RCC 7860 (cell line): ENCODE measurements at regions not wholly inside any gene's neighbourhood (a gene's known extent, or its start where the extent isn't known, plus 50 kb on each side); places are given as distances from the start of the nearest gene placed in this dataset.

Experiments used
- DNase-seq: peaks from one replicate; pipeline ENCODE4 v3.0.0-alpha.2; 2015; ENCODE audit warnings: low spot score
- FAIRE-seq: peaks from 2 replicates; lab custom pipeline; 2012; peaks lifted over from hg19 to GRCh38; lab: Jason Lieb, UNC

DNA sequence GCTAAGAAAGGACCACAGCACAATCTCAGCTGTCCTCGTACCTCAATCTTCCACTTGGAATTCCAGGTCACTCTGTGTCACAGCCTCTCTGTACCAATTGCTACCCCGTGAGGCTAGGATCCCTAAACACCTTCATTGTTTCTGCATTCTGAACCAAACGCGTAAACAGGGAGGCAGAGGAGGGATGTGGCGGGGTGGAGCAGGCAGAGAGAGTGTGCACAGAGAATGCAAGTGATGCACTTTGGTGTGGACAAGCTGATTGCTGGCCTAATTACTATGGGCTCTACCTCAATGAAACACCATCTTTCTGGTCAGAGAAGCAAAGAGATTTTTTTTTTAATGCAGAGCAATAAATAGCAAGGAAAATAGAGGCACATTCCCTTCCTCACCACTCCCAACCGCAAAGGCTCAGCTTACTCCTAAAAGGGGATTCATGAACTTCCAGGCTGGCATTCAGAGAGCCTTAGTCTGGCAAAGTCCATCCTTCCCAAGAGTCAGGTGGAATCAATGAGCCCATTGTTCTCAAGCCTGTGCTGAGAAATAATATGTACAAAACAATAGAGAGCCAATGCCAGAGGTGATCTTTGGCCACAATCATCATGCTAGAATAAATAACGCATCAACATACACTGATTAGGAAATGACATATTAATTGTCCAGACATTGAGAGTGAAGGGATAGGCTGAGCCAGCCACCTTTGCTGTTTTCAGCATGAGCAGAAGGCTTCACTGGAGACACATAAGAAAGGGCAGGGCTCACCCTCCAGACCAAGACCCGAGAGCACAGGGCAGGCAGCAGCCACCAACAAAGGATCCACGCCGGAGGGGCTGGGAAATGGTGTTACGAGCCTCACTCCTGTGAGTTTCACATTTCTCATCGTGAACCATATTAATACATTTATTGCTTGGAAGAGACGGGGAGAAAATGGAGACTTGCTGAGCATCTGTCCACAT is 278.8 kb downstream of the ENC1 start:
- FAIRE-seq = no peak
- no peak for DNase-seq

- no peak for DNase-seq
- no peak for FAIRE-seq
Measured at GRCh38 chr5:74360535-74361210, 279.9 kb downstream of the ENC1 start.

DNA sequence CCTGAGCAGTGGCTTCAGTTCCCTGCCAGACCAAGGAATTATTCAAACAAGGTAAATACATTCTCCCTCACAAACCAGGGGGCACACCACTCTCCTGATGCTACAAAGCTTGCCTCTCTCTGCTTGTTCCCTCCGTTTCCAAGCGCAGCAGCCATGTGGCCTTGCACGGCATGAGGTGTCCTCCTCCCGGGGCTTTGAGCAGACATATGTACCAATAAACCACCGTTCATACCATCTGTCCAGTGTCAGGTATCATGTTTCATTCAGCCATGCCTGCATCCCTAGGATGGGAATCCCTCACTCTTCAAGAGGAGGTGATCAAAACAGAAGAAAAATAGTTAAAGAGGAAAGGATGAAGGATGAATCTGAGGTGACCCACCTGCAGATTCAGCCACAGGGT is 282.7 kb downstream of the ENC1 start:
- DNase-seq (no peak), FAIRE-seq (no peak)

DNA sequence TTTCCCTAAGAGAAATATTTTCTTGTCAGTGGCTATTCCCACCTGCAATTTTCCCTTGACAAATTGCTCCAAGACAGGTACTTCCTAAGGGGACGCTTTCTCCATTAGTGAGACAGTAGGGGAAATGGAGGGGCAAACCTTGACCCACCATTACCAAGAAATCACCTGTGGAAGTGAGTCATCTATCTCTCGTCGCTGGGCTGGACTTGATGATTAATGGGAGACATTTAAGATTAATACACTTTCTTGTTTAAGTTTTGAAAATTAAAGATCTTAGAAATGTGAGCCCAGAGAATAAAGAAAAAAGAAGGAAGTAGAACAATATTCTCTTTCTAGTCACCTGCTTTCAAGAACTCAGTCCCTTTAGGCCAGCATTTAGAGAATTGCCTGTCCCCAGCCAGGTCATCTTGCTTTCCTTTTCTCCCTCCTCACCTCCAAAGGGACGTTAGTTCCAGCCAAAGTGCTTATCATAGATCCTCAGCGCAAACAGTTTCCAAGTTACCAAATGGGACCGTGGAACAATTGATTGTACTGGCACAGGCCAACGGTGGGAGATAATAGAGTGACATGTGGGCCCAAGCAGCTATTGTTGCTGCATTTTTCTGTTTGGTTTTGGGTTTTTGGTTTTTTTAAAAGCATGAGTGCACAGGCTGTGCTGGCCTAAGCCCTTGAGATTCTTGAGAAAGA is 284.4 kb downstream of the ENC1 start:
- FAIRE-seq = no peak
- DNase-seq = no peak

GRCh38 chr5:74355041-74355824 is 285.3 kb downstream of the ENC1 start:
- no peak for DNase-seq
- FAIRE-seq = no peak

GRCh38 chr5:74352256-74352655 is 288.3 kb downstream of the ENC1 start:
- FAIRE-seq (no peak), DNase-seq (no peak)

GRCh38 chr5:74342948-74343682 is 297.4 kb downstream of the ENC1 start:
- FAIRE-seq (no peak), DNase-seq (peak; percentile 5)

- FAIRE-seq (no peak), DNase-seq (no peak)
Measured at GRCh38 chr5:74342182-74342581, 298.3 kb downstream of the ENC1 start.

DNA sequence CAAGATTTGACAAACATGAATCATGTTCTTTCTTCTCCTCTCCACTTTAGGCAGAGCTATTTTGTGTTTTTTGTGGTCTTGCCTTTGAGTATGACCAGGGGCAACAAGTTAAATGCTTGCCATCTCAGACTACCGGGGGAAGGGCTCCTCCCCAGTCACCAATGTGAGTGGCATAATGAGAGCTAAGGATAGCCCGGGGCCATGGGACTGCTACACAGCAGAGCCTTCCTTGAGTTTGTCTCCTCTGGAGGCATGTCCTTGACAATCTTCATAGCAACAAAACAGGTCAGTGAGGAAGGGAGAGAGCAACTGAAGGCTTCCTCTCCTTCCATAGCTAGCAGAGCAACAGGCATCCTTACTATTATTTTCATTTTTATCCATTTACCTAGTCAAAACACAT is 299.3 kb downstream of the ENC1 start:
- DNase-seq (no peak), FAIRE-seq (no peak)

DNA sequence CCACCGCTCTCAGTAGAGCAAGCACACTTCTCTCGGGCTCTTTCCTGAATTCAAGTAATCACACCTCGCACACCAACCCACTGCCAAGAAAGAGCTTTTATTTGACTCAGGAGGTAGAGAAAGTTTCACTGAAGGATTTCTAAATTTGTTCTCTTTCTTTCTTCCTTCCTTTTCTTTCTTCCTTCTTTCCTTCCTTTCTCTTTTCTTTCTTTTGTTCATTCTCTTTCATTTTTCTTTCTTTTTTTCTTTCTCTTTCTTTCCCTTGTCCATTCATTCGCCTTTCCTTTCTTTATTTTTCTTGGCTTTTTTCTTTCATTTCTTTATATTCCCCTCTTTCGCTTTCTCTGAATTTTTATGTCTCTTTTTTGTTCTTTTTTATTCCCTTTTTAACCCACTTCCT is 300.1 kb downstream of the ENC1 start:
- DNase-seq (no peak), FAIRE-seq (no peak)

DNA sequence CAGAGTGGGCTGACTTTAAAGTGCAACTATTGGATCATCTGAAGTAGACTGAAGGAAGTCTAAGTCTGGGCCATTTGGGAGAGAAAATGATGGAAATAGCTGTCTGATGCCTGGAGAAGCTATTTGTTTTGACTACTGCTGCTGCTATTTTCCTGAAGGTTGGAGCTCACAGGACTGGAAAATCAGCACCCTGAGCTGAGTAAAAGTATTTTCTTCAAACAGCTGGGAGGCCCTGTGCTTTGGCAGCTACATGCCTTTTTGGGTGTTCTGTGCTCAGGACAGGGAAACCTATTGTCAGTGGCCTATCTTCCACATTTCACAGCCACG is 302.6 kb downstream of the ENC1 start:
- no peak for DNase-seq
- FAIRE-seq = no peak

DNA sequence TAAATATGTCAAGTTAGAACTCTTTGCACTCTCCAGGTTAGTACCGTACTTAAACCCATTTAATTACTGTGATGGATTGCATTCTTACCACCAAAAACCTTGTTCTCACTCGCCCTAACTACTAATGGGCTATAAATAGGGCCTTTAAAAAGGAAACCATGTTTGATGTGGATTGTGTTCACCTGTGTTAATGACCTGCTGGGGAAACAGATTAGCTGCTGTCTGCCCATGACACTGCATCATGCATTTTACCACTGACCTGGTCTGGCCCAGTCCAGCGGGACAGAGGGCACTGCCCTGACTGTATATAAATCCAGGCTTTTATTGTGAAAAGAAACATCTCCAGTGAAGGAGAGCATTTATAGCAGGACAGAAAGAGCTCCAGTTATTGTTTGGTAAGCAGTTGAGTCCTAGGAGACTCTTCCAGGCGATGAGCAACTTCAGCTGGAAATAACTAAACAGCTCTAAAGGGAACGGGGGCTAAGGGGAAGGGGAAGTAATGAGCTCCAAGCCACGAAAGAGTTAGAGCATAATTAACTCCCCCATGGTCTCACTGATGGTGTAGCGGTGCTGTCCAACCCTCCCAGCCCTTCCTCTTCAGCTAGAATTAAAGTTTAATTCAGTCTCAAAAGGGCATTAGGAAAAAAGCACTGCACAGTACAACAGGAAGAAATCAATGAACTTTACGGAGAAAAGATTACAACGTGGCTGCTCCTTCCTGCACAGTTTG is 303.1 kb downstream of the ENC1 start:
- FAIRE-seq = no peak
- DNase-seq = no peak

DNA sequence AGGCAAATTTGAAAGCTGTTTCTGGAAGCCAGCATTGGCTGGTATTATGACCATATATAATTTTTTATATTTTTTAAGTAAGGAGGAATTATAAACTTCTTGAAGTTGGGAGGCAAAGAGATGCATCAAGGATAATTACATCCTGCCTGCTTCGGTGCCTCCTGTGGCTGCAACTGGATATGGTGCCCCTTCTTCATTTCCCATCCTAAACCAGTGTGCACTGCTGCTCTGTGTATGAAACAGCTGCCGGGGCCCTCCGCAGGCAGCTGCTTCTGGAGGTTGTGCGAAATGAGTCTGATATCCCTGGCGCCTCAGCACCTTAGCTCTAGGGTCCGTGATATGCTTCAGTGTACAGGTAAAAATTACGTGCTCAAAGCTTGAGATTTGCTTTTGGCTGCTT is 304.2 kb downstream of the ENC1 start:
- DNase-seq = no peak

DNA sequence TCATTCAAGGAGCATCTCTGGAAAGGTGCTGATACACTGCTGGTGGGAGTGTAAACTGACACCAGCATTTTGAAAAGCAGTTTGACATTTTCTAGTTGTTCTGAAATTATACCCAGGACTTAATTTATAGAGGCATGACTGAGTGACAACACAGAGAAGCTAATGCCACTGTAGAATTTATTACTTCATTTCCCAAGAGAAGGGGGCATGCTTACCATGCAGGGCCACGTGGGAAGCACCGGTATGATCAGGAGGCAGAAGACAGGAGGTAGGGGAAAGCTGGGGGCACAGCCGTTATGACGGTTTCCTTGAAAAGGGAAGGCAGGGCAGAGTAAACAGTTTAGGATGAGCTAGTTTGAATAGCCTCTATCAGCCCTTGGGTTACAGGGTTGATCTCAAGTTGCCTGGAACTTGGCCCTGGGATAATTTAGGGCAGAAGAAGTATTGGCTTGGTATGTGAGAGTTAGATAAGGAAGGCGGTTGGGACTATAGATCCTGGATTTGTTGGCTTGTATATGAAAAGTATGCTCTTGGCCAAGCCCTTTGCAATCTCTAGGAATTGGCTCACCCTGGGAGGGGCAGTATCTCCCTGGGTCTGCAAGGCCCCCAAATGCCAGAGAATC is 305.7 kb downstream of the ENC1 start:
- no peak for FAIRE-seq
- DNase-seq = no peak

More for the DNA sequence above, 304.2 kb downstream of the ENC1 start:
- no peak for FAIRE-seq

GRCh38 chr5:74334062-74334761 is 306.3 kb downstream of the ENC1 start:
- DNase-seq (no peak), FAIRE-seq (no peak)

DNA sequence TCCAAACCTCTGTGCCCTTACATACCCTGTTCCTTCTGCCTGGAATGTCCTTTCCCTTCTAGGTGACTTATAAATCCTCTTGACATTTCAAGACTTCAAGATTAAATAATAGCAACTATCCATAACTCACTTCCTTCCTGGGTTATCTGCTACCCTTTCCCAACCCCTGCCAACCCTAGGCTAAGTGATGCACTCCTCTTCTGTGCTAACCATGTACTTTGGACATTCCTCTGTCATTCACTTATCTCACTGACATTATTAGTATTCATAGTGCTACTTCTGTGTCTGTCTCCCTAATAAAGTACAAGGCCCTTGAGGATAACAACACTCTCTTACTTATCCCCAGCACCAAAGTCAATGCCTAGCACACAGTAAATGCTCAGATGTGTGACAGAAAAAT is 307.1 kb downstream of the ENC1 start:
- FAIRE-seq = no peak
- DNase-seq = no peak

DNA sequence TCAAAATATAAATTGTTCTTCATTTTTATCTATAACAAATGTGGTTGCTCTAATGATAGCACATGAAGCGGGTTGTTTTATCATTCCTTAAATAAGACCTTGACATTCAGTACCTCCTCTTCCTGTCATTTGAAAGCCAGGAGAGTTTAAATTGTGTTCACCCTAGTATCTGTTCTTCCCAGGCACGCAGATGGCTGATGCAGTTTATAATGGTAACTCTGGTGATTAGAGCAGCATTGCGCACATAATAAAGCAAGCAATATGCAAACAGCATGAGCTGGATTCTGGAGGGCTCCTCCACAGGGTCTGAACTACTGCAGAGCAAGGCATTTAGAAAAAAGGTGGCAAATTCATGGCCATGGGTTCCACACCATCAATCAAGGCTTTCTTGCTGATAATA is 307.8 kb downstream of the ENC1 start:
- FAIRE-seq = no peak
- no peak for DNase-seq

- FAIRE-seq = no peak
- DNase-seq = no peak
Measured at GRCh38 chr5:74332006-74332405, 308.5 kb downstream of the ENC1 start.

DNA sequence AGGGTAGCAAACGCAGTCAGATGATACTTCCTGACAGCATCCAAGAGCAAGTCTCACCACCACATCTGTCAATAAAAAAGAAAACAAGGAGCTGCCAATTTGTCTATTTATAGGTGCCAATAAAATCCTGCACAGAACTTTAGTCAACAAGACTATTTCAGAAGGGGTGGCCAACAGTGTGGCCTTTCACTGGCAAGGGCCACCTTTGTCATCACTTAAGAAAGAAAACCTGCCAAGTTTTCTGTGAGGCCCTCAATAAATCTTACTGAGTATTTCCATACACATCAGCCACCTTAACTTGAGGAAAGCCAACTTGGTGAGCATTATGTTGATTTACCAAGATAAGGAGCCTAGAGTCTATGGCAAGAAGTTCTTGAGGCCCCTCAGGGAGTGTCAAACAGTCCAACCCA is 312.3 kb downstream of the ENC1 start:
- DNase-seq (no peak), FAIRE-seq (no peak)
